HUES48 (cell line): ENCODE measurements at regions not wholly inside any gene's neighbourhood (a gene's known extent, or its start where the extent isn't known, plus 50 kb on each side); places are given as distances from the start of the nearest gene placed in this dataset.

Experiments
- H3K27ac ChIP-seq: one replicate; pipeline ENCODE4 v1.7.0; 2013; ENCODE audit warnings: low read depth, low read length, inconsistent platforms
- H3K27me3 ChIP-seq: 2 replicates; pipeline ENCODE4 v1.6.1; 2013; ENCODE audit warnings: mild to moderate bottlenecking, low read length; ENCODE audit not compliant: control insufficient read depth, insufficient read depth
- H3K36me3 ChIP-seq: 2 replicates; pipeline ENCODE4 v1.6.1; 2013; ENCODE audit warnings: low read length; ENCODE audit not compliant: control insufficient read depth, insufficient read depth
- H3K4me1 ChIP-seq: 2 replicates; pipeline ENCODE4 v1.6.1; 2013; ENCODE audit warnings: mild to moderate bottlenecking, low read length; ENCODE audit not compliant: control insufficient read depth, insufficient read depth
- H3K4me3 ChIP-seq: 2 replicates; pipeline ENCODE4 v1.5.1; 2013; ENCODE audit warnings: mild to moderate bottlenecking, low read depth, low read length
- H3K9ac ChIP-seq: 2 replicates; pipeline ENCODE4 v1.6.1; 2013; ENCODE audit warnings: mild to moderate bottlenecking, low read depth, low read length, moderate library complexity
- H3K9me3 ChIP-seq: 2 replicates; pipeline ENCODE4 v1.6.1; 2013; ENCODE audit warnings: low read length; ENCODE audit not compliant: control insufficient read depth, insufficient read depth

- H3K27me3 ChIP-seq, result no peaks in the 10 kb centered on the region
- H3K4me1 ChIP-seq, result peaks cover 43% of the 10 kb centered on the region
- no peak overlapping the region for H3K9ac ChIP-seq
- H3K4me3 ChIP-seq, result no peak overlapping the region
- H3K36me3 ChIP-seq, result no peaks in the 10 kb centered on the region
- H3K27ac ChIP-seq, result no peak overlapping the region
- no peaks in the 10 kb centered on the region for H3K9me3 ChIP-seq
Measured at GRCh38 chr3:191959876-191960413, 499.0 kb downstream of the PYDC2 start.

- Histone ChIP-seq H3K4me3 (no peak overlapping the region), H3K27me3 (no peaks in the 10 kb centered on the region), H3K36me3 (no peaks in the 10 kb centered on the region), H3K9me3 (no peaks in the 10 kb centered on the region), H3K27ac (no peak overlapping the region), H3K9ac (no peak overlapping the region), H3K4me1 (peaks cover 43% of the 10 kb centered on the region)
Measured at GRCh38 chr3:191961022-191961421, 500.1 kb downstream of the PYDC2 start.

- H3K27ac ChIP-seq, result no peak overlapping the region
- no peaks in the 10 kb centered on the region for H3K9me3 ChIP-seq
- H3K36me3 ChIP-seq, result no peaks in the 10 kb centered on the region
- H3K9ac ChIP-seq, result no peak overlapping the region
- no peaks in the 10 kb centered on the region for H3K27me3 ChIP-seq
- H3K4me3 ChIP-seq, result no peak overlapping the region
- H3K4me1 ChIP-seq, result peaks cover 43% of the 10 kb centered on the region
Measured at GRCh38 chr3:191961529-191961928, 500.6 kb downstream of the PYDC2 start.

- Histone ChIP-seq H3K4me1 (peaks cover 43% of the 10 kb centered on the region), H3K9ac (no peak overlapping the region)
Measured at GRCh38 chr3:191962324-191962723, 501.4 kb downstream of the PYDC2 start.

GRCh38 chr3:191963182-191963581 is 502.2 kb downstream of the PYDC2 start:
- H3K27ac ChIP-seq, result peak overlapping the region; percentile 83

More at GRCh38 chr3:191962324-191962723, 501.4 kb downstream of the PYDC2 start:
- Histone ChIP-seq H3K36me3 (no peaks in the 10 kb centered on the region), H3K27me3 (no peaks in the 10 kb centered on the region), H3K9me3 (no peaks in the 10 kb centered on the region), H3K4me3 (no peak overlapping the region), H3K27ac (peak overlapping the region; percentile 71)

GRCh38 chr3:191966556-191966955 is 505.6 kb downstream of the PYDC2 start:
- H3K27ac ChIP-seq, result no peak overlapping the region
- H3K9me3 ChIP-seq, result no peaks in the 10 kb centered on the region
- no peaks in the 10 kb centered on the region for H3K27me3 ChIP-seq
- no peaks in the 10 kb centered on the region for H3K36me3 ChIP-seq
- no peak overlapping the region for H3K9ac ChIP-seq
- no peak overlapping the region for H3K4me3 ChIP-seq
- H3K4me1 ChIP-seq, result peaks cover 21% of the 10 kb centered on the region

More at GRCh38 chr3:191963182-191963581, 502.2 kb downstream of the PYDC2 start:
- Histone ChIP-seq H3K9ac (no peak overlapping the region), H3K4me3 (no peak overlapping the region), H3K36me3 (no peaks in the 10 kb centered on the region), H3K27me3 (no peaks in the 10 kb centered on the region), H3K9me3 (no peaks in the 10 kb centered on the region), H3K4me1 (peaks cover 43% of the 10 kb centered on the region)

- no peak overlapping the region for H3K27ac ChIP-seq
- H3K9ac ChIP-seq, result no peak overlapping the region
- no peaks in the 10 kb centered on the region for H3K27me3 ChIP-seq
- no peaks in the 10 kb centered on the region for H3K9me3 ChIP-seq
- no peak overlapping the region for H3K4me3 ChIP-seq
- H3K36me3 ChIP-seq, result no peaks in the 10 kb centered on the region
- peaks cover 4% of the 10 kb centered on the region; the same call in 1 of the 2 replicates for H3K4me1 ChIP-seq
Measured at GRCh38 chr3:191968299-191968698, 507.3 kb downstream of the PYDC2 start.

GRCh38 chr3:191972714-191973398 is 511.9 kb downstream of the PYDC2 start:
- no peaks in the 10 kb centered on the region for H3K4me1 ChIP-seq
- H3K9me3 ChIP-seq, result no peaks in the 10 kb centered on the region
- H3K27ac ChIP-seq, result no peak overlapping the region
- H3K36me3 ChIP-seq, result no peaks in the 10 kb centered on the region
- no peak overlapping the region for H3K9ac ChIP-seq
- no peaks in the 10 kb centered on the region for H3K27me3 ChIP-seq
- no peak overlapping the region for H3K4me3 ChIP-seq

GRCh38 chr3:191973820-191974219 is 512.9 kb downstream of the PYDC2 start:
- Histone ChIP-seq H3K9ac (no peak overlapping the region), H3K9me3 (peaks cover 3% of the 10 kb centered on the region; the same call in 1 of the 2 replicates), H3K27ac (no peak overlapping the region), H3K4me1 (no peaks in the 10 kb centered on the region), H3K36me3 (no peaks in the 10 kb centered on the region), H3K4me3 (no peak overlapping the region), H3K27me3 (no peaks in the 10 kb centered on the region)

GRCh38 chr3:191975936-191976335 is 515.0 kb downstream of the PYDC2 start:
- no peak overlapping the region for H3K9ac ChIP-seq
- no peaks in the 10 kb centered on the region for H3K27me3 ChIP-seq
- H3K36me3 ChIP-seq, result no peaks in the 10 kb centered on the region
- no peak overlapping the region for H3K27ac ChIP-seq
- H3K4me1 ChIP-seq, result no peaks in the 10 kb centered on the region
- no peak overlapping the region for H3K4me3 ChIP-seq
- H3K9me3 ChIP-seq, result peaks cover 6% of the 10 kb centered on the region

GRCh38 chr3:191980443-191980842 is 519.5 kb downstream of the PYDC2 start:
- no peaks in the 10 kb centered on the region for H3K27me3 ChIP-seq
- no peak overlapping the region for H3K4me3 ChIP-seq
- H3K27ac ChIP-seq, result no peak overlapping the region
- no peaks in the 10 kb centered on the region for H3K36me3 ChIP-seq
- H3K9me3 ChIP-seq, result peaks cover 6% of the 10 kb centered on the region
- no peak overlapping the region for H3K9ac ChIP-seq
- no peaks in the 10 kb centered on the region for H3K4me1 ChIP-seq
